Heart right ventricle (tissue), 16 donors: ENCODE measurements at regions not wholly inside any gene's neighbourhood (a gene's known extent, or its start where the extent isn't known, plus 50 kb on each side); places are given as distances from the start of the nearest gene placed in this dataset.

Experiments used
- ATAC-seq, 8 donors: fragments of 200-7000 bp; cut with Tn5 transposase; one replicate each; pipeline ENCODE4 v1.9.1; 2020; ENCODE audit warnings: mild to moderate bottlenecking in 8 of 8, moderate library complexity in 8 of 8, moderate number of reproducible peaks in 1 of 8
- DNase-seq, 2 donors: peaks; one replicate each; pipeline ENCODE4 v3.0.0-alpha.2; 2020
- H3K27ac ChIP-seq, 10 donors: fragments of 200-600 bp; sonication (generic) in 2 of 10; one replicate each; pipeline versions ENCODE4 v1.5.0 to v1.8.0; 2020 to 2022; ENCODE audit warnings: mild to moderate bottlenecking in 3 of 10
- H3K27me3 ChIP-seq, 7 donors: fragments of 200-600 bp; one replicate each; pipeline ENCODE4 v1.8.0; 2021 to 2022; ENCODE audit warnings: mild to moderate bottlenecking in 2 of 7
- H3K36me3 ChIP-seq, 9 donors: fragments of 200-600 bp; sonication (generic) in 1 of 9; one replicate each; pipeline versions ENCODE4 v1.5.0 to v1.8.0; 2020 to 2022; ENCODE audit warnings: mild to moderate bottlenecking in 2 of 9
- H3K4me1 ChIP-seq, 9 donors: fragments of 200-600 bp; sonication (generic) in 1 of 9; one replicate each; pipeline versions ENCODE4 v1.5.0 to v1.8.0; 2020 to 2022; ENCODE audit warnings: mild to moderate bottlenecking in 4 of 9
- H3K4me3 ChIP-seq, 10 donors: fragments of 200-600 bp; sonication (generic) in 2 of 10; one replicate each; pipeline versions ENCODE4 v1.5.0 to v1.8.0; 2020 to 2022; ENCODE audit warnings: mild to moderate bottlenecking in 7 of 10, moderate library complexity in 2 of 10
- H3K9me3 ChIP-seq, 11 donors: fragments of 200-600 bp in 10 of 11; sonication (generic) in 2 of 11; one replicate each; pipeline versions ENCODE4 v1.5.0 to v1.8.0; 2013 to 2022; ENCODE audit warnings: mild to moderate bottlenecking in 2 of 11, control low read depth in 1 of 11, moderate library complexity in 1 of 11
- WGBS, 2 donors: extraction: QIAGEN DNeasy Blood & Tissue Kit; methylation state at CpG; one replicate each; pipeline ENCODE4 v1.1.7; 2013; ENCODE audit warnings: inconsistent platforms in 1 of 2; 5-methylcytosine and 5-hydroxymethylcytosine counted together
- intact Hi-C, 10 donors: fragments of 100-400 bp; cut with DNase I; formaldehyde crosslinking; loops; one replicate each; pipeline versions ENCODE4 v1.11.1 to v1.14.2; 2022
- TF ChIP-seq, protein P1 (sequence below), 9 donors: fragments of 200-600 bp; sonication (generic) in 2 of 9; IDR thresholded peaks; one replicate each; pipeline versions ENCODE4 v1.5.0 to v1.8.0; 2021 to 2022; ENCODE audit warnings: antibody characterized with exemption in 9 of 9, mild to moderate bottlenecking in 5 of 9, moderate library complexity in 1 of 9
- donor health status: Arrhythmogenic right ventricular cardiomyopathy.
- donor health status: ischemic (EF 13 %, LVEDD 7.1; RV severe dilation, severe dysfunction).
- donor health status: healthy with polysubstance abuse.
- donor health status: DM: no; HTN: yes; CAD: no.
- donor health status: DM: no; HTN: no; CAD: no.
- donor health status: ischemic (EF 25% LVEDD 6.9; RV normal size, moderate dysfunction).
- donor health status: ischemic (EF 25% LVEDD 5.7; RV mildly dilated, moderate dysfunction).
- donor health status: healthy.
- donor health status: DM: yes; HTN: yes; CAD: no.
- donor health status: Ischemic cardiomyopathy.
- donor health status: ischemic (EF 35%, LVEDD 5.7; RV mildly dilated, moderate dysfunction).
- donor health status: nonischemic (EF 11% LVEDD 7.7; RV severe dilation, severe dysfunction).
- donor health status: DM: yes; HTN: yes; CAD: no.
- donor health status: PGD.
- donor health status: ischemic (EF 29% LVEDD 5.4; RV normal size, mild dysfunction).
- donor health status: nonischemic (EF 23%, LVEDD 6.1; RV moderate dilation, normal function).

DNA sequence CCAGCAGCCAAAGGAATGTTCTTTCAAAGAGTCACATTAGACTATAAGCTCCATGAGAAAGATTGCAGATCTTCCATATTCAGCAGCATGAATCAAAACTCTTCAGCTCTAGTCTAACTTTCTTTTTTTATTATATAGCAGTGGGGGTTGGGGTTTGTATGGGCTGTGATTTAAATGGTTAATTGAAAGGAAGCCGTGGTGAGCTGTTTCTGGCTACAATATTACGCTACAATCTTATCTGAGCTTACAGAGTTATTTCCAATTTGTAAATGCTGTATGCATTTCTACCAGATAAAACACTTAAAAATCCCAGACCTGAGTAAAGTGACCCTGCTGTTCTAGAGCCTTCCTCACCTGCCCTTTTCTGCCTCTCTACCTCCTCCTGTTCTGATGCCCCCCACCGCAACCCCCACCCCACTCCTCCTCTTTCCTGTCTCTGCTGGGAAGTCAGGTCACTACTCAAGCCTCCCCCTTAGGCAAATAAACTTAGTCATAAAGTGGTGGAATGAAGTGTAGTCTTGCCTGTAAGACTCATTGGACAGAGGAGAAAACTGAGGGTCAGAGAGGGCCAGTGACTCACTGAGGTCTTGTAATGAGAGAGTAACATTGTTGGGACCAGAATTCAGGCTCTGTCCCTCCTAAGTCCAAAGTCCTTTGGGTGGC, 1089.5 kb downstream of the BCL11B start:
- Histone ChIP-seq H3K27me3 (peaks cover 0 to 11% (median 0%) of the 10 kb centered on the region in 7 donors), H3K9me3 (no peaks in the 10 kb centered on the region), H3K4me3 (no peak overlapping the region), H3K4me1 (no peaks in the 10 kb centered on the region), H3K36me3 (no peaks in the 10 kb centered on the region), H3K27ac (peak overlapping the region in 1 of 10 donors; percentile 62)
- 18 to 30% methylated on average over 3 of the region's 3 CpGs for WGBS, 2 donors
- ATAC-seq = no peak
- intact Hi-C loops = no loop called here
- DNase-seq = no peak
- TF ChIP-seq, protein P1, sequence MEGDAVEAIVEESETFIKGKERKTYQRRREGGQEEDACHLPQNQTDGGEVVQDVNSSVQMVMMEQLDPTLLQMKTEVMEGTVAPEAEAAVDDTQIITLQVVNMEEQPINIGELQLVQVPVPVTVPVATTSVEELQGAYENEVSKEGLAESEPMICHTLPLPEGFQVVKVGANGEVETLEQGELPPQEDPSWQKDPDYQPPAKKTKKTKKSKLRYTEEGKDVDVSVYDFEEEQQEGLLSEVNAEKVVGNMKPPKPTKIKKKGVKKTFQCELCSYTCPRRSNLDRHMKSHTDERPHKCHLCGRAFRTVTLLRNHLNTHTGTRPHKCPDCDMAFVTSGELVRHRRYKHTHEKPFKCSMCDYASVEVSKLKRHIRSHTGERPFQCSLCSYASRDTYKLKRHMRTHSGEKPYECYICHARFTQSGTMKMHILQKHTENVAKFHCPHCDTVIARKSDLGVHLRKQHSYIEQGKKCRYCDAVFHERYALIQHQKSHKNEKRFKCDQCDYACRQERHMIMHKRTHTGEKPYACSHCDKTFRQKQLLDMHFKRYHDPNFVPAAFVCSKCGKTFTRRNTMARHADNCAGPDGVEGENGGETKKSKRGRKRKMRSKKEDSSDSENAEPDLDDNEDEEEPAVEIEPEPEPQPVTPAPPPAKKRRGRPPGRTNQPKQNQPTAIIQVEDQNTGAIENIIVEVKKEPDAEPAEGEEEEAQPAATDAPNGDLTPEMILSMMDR (IDR thresholded peaks at IDR 0.05) = no peak

DNA sequence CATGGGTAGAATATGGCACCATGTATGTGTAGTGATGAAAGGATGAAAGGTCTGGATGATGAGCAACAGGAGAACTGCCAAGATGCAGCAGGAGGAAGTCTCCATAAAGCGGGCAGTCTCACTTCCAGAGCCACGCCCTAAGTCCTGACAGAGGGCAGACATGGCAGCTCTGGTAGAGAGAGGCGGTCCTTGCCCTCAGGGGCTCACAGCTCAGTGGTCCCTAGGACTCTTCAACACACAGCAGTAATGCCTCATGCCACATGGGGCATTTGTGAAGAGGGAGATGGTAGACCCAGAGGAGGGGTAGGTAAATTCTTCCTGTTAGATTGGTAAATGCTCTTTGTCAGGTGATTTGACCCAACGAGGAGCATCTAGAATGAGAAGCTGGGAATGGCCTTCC, 1088.4 kb downstream of the BCL11B start:
- DNase-seq (no peak), ATAC-seq (no peak)
- 87 to 91% methylated on average over 4 of the region's 4 CpGs for WGBS, 2 donors
- H3K36me3 ChIP-seq = no peaks in the 10 kb centered on the region
- no peak overlapping the region for H3K27ac ChIP-seq
- no peaks in the 10 kb centered on the region for H3K4me1 ChIP-seq
- peaks cover 0 to 11% (median 0%) of the 10 kb centered on the region in 7 donors for H3K27me3 ChIP-seq
- TF ChIP-seq, protein P1 (IDR thresholded peaks at IDR 0.05) = no peak
- no peak overlapping the region for H3K4me3 ChIP-seq
- no peaks in the 10 kb centered on the region for H3K9me3 ChIP-seq
- intact Hi-C loops = no loop called here

DNA sequence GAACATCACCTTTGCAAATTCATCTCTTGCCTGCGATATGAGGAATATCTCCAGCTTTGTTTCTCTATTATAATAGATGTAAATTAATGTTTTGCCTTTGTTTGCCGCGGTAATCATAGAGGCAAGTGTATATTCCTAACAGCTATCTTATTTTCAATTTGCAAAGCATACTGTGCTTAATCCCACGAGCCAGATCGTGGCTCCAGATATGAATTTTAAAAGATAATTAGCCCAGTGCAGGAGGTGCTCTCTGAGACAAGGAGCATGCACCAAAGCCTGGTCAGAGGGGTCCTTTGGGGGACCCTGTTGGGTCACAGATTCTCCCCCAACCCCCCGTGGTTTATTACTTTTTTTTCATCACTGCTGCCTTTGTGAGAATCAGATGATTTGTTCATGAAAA, 1087.5 kb downstream of the BCL11B start:
- no peak for DNase-seq
- intact Hi-C loops = no loop called here
- Histone ChIP-seq H3K4me3 (no peak overlapping the region), H3K9me3 (peaks cover 0 to 2% (median 0%) of the 10 kb centered on the region in 11 donors), H3K36me3 (no peaks in the 10 kb centered on the region), H3K4me1 (no peaks in the 10 kb centered on the region), H3K27ac (no peak overlapping the region), H3K27me3 (peaks cover 0 to 11% (median 0%) of the 10 kb centered on the region in 7 donors)
- ATAC-seq = no peak
- TF ChIP-seq, protein P1 (IDR thresholded peaks at IDR 0.05) = no peak
- 78 to 82% methylated on average over 6 of the region's 6 CpGs for WGBS, 2 donors

DNA sequence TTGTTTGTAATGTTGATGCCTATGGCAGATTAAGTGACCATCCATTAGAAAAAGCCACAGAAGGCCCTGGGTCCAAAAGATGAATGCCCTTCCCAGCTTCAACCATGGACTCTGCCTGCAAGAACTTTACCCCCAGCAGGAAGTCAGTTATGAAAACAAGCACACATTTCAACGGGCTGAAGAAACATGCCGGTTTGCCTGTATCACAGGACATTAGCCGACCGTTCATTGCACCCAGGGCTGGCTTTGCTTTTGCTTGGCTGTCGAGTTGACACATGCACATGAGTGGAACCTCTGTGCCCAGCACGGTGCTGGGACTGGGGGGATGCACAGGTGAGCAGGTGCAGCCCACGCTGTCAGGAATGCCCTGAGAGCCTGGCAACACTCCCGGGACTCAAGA, 1087.0 kb downstream of the BCL11B start:
- intact Hi-C loops = no loop called here
- no peak for ATAC-seq
- H3K4me1 ChIP-seq = no peaks in the 10 kb centered on the region
- no peak for DNase-seq
- WGBS, 2 donors = 69 to 73% methylated on average over 8 of the region's 8 CpGs
- H3K36me3 ChIP-seq = no peaks in the 10 kb centered on the region
- TF ChIP-seq, protein P1 (IDR thresholded peaks at IDR 0.05) = no peak
- H3K27ac ChIP-seq = peak overlapping the region in 1 of 10 donors; percentile 22
- peaks cover 0 to 2% (median 0%) of the 10 kb centered on the region in 11 donors for H3K9me3 ChIP-seq
- peaks cover 0 to 11% (median 0%) of the 10 kb centered on the region in 7 donors for H3K27me3 ChIP-seq
- H3K4me3 ChIP-seq = no peak overlapping the region
